K562 (cell line): ENCODE measurements at regions not wholly inside any gene's neighbourhood (a gene's known extent, or its start where the extent isn't known, plus 50 kb on each side); places are given as distances from the start of the nearest gene placed in this dataset.

ENCODE experiments used
- ELK1 ChIP-seq: sonication (generic); formaldehyde crosslinking; IDR thresholded peaks from 2 replicates; pipeline ENCODE4 v1.8.1; 2022; ENCODE audit warnings: missing genetic modification reagents
- HNRNPL ChIP-seq: fragments of 200-400 bp; formaldehyde crosslinking; IDR thresholded peaks from 2 replicates; pipeline ENCODE4 v1.6.1; 2017; ENCODE audit warnings: low read depth, mild to moderate bottlenecking, low read length
- MAZ ChIP-seq, 2 experiments: fragments of 450-650 bp in 1 of 2; sonication (generic) in 1 of 2; formaldehyde crosslinking; IDR thresholded peaks in 1 of 2; conservative IDR thresholded peaks in 1 of 2; 2 replicates each; pipeline versions ENCODE4 v1.4.0 to v1.5.0; 2020; ENCODE audit warnings: mild to moderate bottlenecking in 1 of 2, missing genetic modification reagents in 1 of 2

GRCh38 chr16:49115956-49116355 is 165.7 kb downstream of the CBLN1 start:
- TF ChIP-seq ELK1 (CRISPR knock-in tag) (no peak), HNRNPL (no peak), MAZ (CRISPR knock-in tag; conservative IDR thresholded peaks at IDR 0.05 in 1 of 2, IDR thresholded peaks at IDR 0.05 in 1 of 2) (no peak)
